ENCODE measurements at regions not wholly inside any gene's neighbourhood (a gene's known extent, or its start where the extent isn't known, plus 50 kb on each side); places are given as distances from the start of the nearest gene placed in this dataset.

DNA sequence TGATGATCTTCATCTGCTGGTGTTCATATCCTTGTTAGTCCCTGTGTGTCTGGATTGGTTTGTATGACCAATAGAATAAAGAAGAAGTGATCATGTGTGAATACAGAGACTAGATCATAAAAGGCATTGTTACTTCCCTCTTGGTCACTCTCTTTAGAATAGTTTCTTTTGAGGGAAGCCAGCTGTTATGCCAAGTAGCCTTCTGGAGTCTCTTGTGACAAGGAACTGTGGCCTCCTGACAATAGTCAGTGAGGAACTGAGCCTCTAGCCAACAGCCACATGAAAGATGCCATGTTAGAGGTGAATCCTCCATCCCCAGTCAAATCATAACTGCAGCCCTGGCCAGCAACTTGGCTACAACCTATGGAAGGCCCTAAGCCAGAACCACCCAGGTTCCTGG is 63.0 kb upstream of the SMAD3 start:
- Histone ChIP-seq H3K4me2 (ENCODE audit: low read depth, low read length, poor library complexity, severe bottlenecking) (no peak overlapping the region), H3K4me3 (ENCODE audit: low read length, poor library complexity, severe bottlenecking) (no peak overlapping the region), H3K36me3 (ENCODE audit: insufficient read depth, low read length) (no peaks in the 10 kb centered on the region), H3F3A (ENCODE audit: low read depth) (no peaks in the 10 kb centered on the region), H3K9ac (ENCODE audit: low read depth, low read length, poor library complexity, severe bottlenecking) (no peak overlapping the region), H3K79me2 (ENCODE audit: insufficient read depth, low read length) (no peaks in the 10 kb centered on the region), H3K4me1 (ENCODE audit: insufficient read depth, low read length, poor library complexity, severe bottlenecking) (no peaks in the 10 kb centered on the region), H2AFZ (ENCODE audit: low read length) (no peak overlapping the region; the same call in 1 of the 2 replicates), H3K27me3 (ENCODE audit: insufficient read depth, low read length, poor library complexity, severe bottlenecking) (no peaks in the 10 kb centered on the region), H3K9me2 (replicated peaks; ENCODE audit: low read depth, low read length) (no peaks in the 10 kb centered on the region), H3K9me3 (ENCODE audit: insufficient read depth, low read depth, low read length) (no peaks in the 10 kb centered on the region; the same call in 1 of the 2 replicates), H4K20me1 (ENCODE audit: insufficient read depth, low read length, poor library complexity, severe bottlenecking) (no peaks in the 10 kb centered on the region)
- TF ChIP-seq EZH2phosphoT487 (IDR thresholded peaks at IDR 0.05; ENCODE audit: borderline replicate concordance): no peak
- TF ChIP-seq, protein P1, sequence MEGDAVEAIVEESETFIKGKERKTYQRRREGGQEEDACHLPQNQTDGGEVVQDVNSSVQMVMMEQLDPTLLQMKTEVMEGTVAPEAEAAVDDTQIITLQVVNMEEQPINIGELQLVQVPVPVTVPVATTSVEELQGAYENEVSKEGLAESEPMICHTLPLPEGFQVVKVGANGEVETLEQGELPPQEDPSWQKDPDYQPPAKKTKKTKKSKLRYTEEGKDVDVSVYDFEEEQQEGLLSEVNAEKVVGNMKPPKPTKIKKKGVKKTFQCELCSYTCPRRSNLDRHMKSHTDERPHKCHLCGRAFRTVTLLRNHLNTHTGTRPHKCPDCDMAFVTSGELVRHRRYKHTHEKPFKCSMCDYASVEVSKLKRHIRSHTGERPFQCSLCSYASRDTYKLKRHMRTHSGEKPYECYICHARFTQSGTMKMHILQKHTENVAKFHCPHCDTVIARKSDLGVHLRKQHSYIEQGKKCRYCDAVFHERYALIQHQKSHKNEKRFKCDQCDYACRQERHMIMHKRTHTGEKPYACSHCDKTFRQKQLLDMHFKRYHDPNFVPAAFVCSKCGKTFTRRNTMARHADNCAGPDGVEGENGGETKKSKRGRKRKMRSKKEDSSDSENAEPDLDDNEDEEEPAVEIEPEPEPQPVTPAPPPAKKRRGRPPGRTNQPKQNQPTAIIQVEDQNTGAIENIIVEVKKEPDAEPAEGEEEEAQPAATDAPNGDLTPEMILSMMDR (conservative IDR thresholded peaks at IDR 0.05; ENCODE audit: low read length): no peak

DNA sequence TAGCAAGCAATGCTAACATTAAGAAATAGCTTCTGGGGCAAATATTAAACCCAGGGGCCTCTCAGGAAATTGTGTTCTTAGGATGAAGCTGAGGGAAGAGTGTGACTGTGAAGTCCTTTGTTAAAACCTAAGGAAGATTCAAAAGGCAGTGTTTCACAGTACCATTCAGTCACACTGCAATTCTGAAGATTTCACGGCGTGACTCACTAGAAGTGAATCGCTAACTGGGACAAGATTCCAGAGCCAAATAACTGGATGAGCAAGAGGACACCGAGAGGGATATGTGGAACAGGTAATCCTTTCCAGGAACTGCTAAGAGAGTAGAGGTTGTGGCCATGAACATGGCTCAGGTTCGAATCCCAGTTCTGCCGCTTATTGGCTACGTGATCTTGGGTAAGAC is 61.8 kb upstream of the SMAD3 start:
- H3K4me3 ChIP-seq (ENCODE audit: low read length, poor library complexity, severe bottlenecking): no peak overlapping the region
- no peaks in the 10 kb centered on the region for H3K9me2 ChIP-seq (replicated peaks; ENCODE audit: low read depth, low read length)
- H3K27me3 ChIP-seq (ENCODE audit: insufficient read depth, low read length, poor library complexity, severe bottlenecking): no peaks in the 10 kb centered on the region
- H3K9me3 ChIP-seq (ENCODE audit: insufficient read depth, low read depth, low read length): no peaks in the 10 kb centered on the region; the same call in 1 of the 2 replicates
- H3K4me1 ChIP-seq (ENCODE audit: insufficient read depth, low read length, poor library complexity, severe bottlenecking): no peaks in the 10 kb centered on the region
- H4K20me1 ChIP-seq (ENCODE audit: insufficient read depth, low read length, poor library complexity, severe bottlenecking): no peaks in the 10 kb centered on the region
- no peak overlapping the region for H3K4me2 ChIP-seq (ENCODE audit: low read depth, low read length, poor library complexity, severe bottlenecking)
- H3F3A ChIP-seq (ENCODE audit: low read depth): no peaks in the 10 kb centered on the region
- no peak overlapping the region for H2AFZ ChIP-seq (ENCODE audit: low read length)
- H3K36me3 ChIP-seq (ENCODE audit: insufficient read depth, low read length): no peaks in the 10 kb centered on the region
- H3K9ac ChIP-seq (ENCODE audit: low read depth, low read length, poor library complexity, severe bottlenecking): no peak overlapping the region
- no peaks in the 10 kb centered on the region for H3K79me2 ChIP-seq (ENCODE audit: insufficient read depth, low read length)
- TF ChIP-seq, protein P1 (conservative IDR thresholded peaks at IDR 0.05; ENCODE audit: low read length): no peak
- no peak for TF ChIP-seq EZH2phosphoT487 (IDR thresholded peaks at IDR 0.05; ENCODE audit: borderline replicate concordance)

DNA sequence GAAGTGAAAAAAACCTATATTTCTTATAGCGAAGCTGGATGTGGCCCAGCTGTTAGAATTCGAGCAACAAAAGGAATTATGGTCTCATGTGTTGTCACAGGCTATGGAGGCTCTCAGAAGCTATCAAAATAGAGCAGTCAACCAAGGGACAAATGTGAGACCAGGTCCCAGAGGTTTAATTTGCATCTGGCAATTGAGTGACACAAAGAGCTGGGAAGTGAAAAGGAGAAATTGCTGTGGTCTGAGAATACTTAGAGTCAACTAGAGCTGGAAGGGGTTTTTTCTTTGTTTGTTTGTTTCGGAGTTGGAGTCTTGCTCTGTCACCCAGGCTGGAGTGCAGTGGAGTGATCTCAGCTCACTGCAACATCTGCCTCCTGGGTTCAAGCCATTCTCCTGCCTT is 61.3 kb upstream of the SMAD3 start:
- H3K9me2 ChIP-seq (replicated peaks; ENCODE audit: low read depth, low read length): no peaks in the 10 kb centered on the region
- no peaks in the 10 kb centered on the region for H3K27me3 ChIP-seq (ENCODE audit: insufficient read depth, low read length, poor library complexity, severe bottlenecking)
- no peaks in the 10 kb centered on the region for H3K4me1 ChIP-seq (ENCODE audit: insufficient read depth, low read length, poor library complexity, severe bottlenecking)
- TF ChIP-seq, protein P1 (conservative IDR thresholded peaks at IDR 0.05; ENCODE audit: low read length): no peak
- H4K20me1 ChIP-seq (ENCODE audit: insufficient read depth, low read length, poor library complexity, severe bottlenecking): no peaks in the 10 kb centered on the region
- no peaks in the 10 kb centered on the region for H3K36me3 ChIP-seq (ENCODE audit: insufficient read depth, low read length)
- no peak overlapping the region for H3K4me3 ChIP-seq (ENCODE audit: low read length, poor library complexity, severe bottlenecking)
- no peak overlapping the region for H2AFZ ChIP-seq (ENCODE audit: low read length)
- no peaks in the 10 kb centered on the region for H3K79me2 ChIP-seq (ENCODE audit: insufficient read depth, low read length)
- H3K9ac ChIP-seq (ENCODE audit: low read depth, low read length, poor library complexity, severe bottlenecking): no peak overlapping the region
- no peaks in the 10 kb centered on the region; the same call in 1 of the 2 replicates for H3K9me3 ChIP-seq (ENCODE audit: insufficient read depth, low read depth, low read length)
- no peaks in the 10 kb centered on the region for H3F3A ChIP-seq (ENCODE audit: low read depth)
- H3K4me2 ChIP-seq (ENCODE audit: low read depth, low read length, poor library complexity, severe bottlenecking): no peak overlapping the region
